HG03469 (cell line): ENCODE measurements at regions not wholly inside any gene's neighbourhood (a gene's known extent, or its start where the extent isn't known, plus 50 kb on each side); places are given as distances from the start of the nearest gene placed in this dataset.
"Not testable (repeated sequence)": the region's sequence is repeated elsewhere in the genome, so short reads cannot be mapped to it uniquely, and the experiment has no call there.

Source experiments
- ATAC-seq: cut with Tn5 transposase; IDR thresholded peaks from one replicate; pipeline ENCODE4 v1.9.1; 2021; ENCODE audit warnings: mild to moderate bottlenecking, moderate library complexity, moderate number of reproducible peaks; ENCODE audit not compliant: unreplicated experiment

- ATAC-seq, result no peak
Observed at GRCh38 chr18:71405169-71405809, 1116.4 kb downstream of the SOCS6 start.

DNA sequence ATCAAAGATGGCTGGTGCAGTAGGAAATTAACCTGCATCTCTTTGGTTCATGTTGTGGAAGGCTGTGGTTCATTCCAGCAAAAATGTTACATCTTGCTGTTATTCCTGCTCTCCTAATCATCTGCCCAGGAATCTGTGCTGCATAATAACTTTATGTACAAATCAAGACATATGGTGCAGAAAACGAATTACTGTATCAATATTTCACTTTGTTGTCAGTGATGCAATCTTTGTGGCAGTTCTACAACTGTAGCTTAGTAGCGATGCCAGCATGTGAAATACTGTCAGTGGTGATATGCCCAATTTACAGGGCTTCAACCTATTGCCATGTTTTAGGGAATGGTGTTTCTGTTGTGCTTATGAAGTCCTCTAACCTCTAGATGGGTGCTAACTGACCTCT is 1114.7 kb downstream of the SOCS6 start:
- no peak for ATAC-seq

DNA sequence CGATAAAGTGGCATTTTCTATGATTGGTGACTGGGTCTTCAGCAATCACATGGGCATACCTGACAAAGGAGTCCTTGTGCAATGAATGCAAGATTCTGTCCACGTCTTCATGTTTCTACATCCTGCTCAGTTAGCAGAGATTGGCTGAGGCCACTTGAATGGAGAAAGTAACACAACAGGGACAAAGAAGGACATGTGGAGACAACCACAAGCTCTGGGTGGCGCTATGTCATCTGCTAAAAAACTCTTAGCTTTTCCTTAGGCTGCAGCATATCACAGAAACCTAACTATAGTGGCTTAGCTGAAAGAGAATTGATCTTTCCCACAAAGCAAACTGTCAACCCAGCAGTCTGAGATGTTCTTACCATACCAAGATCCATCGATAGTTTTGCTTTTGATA is 1109.7 kb downstream of the SOCS6 start:
- no peak for ATAC-seq

DNA sequence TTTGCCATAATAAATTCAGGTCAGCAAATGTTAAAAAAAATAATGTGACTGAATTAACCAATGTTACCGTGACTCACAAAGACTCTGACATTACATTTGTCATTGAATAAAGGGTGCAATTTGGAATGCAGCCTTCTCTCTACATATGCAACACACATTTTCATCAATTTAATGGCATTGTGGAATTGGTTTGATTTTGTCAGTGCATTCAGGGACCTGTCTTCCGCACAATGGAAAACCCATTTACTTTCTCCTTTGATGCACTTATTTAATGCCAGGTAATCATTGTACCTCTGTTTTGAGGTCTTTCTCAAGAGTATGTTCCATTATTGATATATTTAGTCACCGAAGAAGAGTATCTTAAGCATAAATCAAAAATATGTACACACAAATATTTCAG is 1099.3 kb downstream of the SOCS6 start:
- ATAC-seq, result no peak

DNA sequence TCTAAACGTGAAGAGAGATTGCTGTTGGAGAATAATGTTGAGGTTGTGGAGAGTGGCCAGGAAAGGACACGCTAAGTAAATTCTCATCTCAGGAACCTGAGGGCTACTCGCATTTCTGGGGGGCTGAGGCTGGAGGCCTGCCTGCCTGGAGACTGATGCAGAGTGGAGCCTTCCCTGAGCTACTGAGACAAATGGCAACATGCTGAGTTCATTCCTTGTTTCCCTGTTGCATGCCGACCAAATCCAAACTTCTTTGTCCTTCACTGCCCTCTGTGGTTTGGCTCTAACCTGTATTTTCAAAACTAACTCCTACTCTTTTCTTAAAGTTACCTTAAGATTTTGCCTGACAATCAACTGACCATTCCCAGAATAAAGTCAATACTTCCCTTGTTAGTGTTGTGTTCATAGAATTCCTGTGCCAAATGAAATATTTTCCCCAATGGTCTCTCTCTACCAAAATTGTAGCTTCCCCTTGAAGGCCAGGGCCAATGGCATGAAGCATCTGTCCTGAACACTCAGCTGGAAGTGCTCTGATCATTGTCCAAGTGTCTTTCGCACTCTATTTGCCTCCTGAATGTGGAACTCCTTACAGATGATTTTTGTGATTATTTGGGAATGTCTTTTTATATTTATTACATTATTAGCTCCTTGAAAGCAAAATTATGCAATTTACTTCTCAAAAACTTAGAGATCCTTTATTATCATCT is 1085.6 kb downstream of the SOCS6 start:
- no peak for ATAC-seq

DNA sequence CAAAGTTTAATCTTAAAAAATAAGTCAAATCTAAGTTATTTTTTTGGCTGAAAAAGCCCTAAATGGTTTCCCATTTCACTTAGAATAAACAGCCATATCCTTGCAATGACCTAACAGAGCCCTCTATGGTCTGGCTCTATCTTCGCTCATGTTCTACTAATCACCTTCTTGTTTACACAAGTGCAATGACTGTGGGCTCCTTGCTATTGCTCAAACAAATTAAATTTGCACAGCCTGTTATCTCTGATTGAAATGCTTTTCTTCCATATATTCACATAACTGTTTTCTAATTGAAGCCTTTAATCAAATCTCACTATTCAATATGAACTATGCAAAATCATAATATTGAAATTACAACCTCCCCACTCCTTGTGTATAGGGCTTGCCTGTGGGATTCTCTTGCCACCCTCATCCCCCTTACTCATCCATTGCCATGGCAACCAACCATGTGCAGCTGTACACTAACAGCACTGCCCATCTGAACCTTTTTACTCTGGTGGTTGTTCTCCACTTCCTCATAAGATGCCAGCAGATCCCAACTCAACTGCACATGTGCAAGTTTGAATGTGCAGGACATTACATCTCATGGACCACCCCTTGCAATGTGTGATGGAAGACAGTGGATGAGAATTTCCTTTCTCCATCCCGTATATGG is 1083.2 kb downstream of the SOCS6 start:
- ATAC-seq, result no peak

DNA sequence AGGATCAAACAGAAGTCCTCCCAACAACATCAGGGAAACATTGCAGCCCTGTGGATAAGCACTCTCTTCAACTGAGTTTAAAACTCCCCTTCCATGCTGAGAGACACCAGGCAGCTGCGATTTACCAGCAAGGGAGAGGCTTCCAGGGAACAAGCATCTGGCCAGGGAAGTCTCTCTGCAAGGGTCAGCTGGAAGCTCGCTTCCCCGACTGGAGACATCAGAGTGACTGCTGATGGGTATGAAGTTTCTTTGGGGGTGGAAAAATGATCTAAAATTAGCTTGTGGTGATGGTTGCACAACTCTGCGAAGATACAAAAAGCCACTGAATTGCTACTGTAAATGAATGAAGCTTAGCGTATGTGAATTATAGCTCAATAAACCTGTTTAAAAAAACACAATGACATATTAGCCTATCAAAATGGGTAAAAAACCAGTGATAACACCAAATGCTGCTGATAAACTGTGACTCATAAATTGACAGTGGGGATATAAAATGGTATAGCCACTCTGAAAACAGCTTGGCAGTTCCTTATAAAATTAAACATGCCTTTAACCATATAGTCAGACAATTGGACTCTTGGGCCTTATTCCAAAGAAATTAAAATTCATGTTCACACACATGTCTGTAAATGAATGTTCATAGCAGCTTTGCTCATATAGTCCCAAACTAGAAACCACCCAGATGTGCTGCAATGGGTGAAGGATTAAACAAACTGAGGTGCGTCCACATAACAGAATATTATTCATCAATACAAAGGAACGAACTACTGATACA is 1082.0 kb downstream of the SOCS6 start:
- no peak for ATAC-seq

- ATAC-seq, result no peak
Observed at GRCh38 chr18:71370095-71370494, 1081.2 kb downstream of the SOCS6 start.

GRCh38 chr18:71362140-71362539 is 1073.3 kb downstream of the SOCS6 start:
- no peak for ATAC-seq

- ATAC-seq, result not testable (repeated sequence)
Observed at GRCh38 chr18:71355599-71355998, 1066.8 kb downstream of the SOCS6 start.

GRCh38 chr18:71352618-71353017 is 1063.8 kb downstream of the SOCS6 start:
- no peak for ATAC-seq

DNA sequence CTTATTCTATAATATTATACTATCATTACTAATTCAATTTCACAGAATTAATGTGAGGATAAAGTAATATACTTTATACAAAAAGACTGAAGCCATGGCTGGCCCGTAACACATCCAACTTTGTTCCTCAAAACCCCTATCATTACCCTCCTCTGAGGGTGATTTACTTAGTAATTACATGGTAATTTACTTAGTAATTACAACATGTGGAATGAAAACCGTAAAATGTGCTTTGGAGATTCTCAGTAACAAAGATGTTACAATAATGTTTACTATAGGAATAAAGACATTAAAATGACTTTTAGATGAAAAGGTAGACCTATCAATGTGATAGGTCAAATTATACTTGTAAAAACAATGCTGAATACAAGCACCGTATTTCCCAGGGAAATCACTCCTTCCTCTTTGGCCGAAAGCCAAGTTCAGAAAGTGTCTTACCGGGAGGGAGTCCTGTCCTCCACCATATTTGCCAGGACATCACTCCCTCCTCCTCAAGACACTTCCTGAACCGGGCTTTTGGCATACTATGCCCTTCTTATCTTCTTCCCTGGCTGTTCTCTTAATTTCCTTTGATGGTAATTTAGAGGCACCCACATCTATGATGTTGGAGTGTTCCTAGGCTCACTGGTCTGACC is 1047.8 kb downstream of the SOCS6 start:
- ATAC-seq, result no peak

GRCh38 chr18:71329563-71329962 is 1040.7 kb downstream of the SOCS6 start:
- no peak for ATAC-seq

GRCh38 chr18:71329114-71329513 is 1040.3 kb downstream of the SOCS6 start:
- no peak for ATAC-seq

DNA sequence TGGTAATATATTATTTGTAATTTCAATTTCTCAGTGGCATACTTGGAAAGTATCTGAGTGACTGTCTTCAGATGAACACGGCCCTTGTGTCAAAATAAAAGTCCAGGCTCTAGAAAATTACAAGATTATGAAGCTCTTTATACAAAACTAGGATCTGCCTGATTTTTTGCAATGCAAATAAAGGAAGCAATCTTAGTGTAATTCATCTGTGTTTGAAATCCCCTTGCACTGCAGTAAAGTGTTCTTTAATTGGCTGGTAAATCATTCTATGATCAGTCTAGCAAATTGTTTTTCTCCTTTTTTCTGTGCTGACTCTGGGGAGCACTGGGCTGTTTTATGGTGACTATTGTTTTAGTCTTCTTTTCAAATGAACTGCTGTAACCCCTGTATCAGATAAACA is 1039.0 kb downstream of the SOCS6 start:
- no peak for ATAC-seq

DNA sequence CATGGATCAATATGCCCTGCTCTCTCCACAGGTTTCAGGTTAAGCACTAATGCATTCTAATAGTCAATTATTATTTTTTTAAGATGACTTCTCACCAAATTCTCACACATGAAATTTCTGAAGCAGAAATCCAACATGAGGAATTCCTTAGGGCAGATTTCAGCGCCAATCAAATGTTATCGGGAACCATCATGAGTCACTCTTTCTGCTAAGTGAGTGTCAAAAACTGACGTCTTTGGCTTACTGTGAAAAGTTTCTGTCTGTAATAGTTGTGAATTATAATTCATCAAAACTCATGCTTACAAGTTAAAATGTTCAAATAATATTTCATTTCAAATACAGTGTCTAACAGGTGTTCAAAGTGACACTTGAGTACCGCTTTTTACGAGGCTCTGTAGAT is 1038.6 kb downstream of the SOCS6 start:
- ATAC-seq, result no peak

DNA sequence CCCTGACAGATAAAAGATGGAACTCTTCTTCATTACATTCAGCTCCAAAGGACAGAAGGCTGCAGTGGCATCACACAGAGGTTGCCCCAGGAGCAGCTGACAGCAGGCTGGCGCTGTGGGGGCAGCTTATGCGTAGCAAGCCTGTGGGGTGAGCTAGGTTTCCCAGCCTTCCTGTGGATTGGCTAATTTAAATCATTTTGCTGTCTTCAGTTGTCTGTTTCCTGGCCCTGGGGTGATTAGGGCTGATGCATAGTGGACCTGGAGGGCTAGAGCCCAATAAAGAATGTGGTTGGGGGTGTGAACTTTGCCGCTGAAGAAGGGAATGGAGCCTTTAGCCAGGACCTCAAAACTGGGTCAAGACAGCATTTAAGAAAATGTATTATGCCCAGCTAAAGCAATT is 1038.0 kb downstream of the SOCS6 start:
- ATAC-seq, result no peak

- ATAC-seq, result no peak
Observed at GRCh38 chr18:71324356-71324755, 1035.5 kb downstream of the SOCS6 start.

- no peak for ATAC-seq
Observed at GRCh38 chr18:71322201-71322600, 1033.4 kb downstream of the SOCS6 start.

DNA sequence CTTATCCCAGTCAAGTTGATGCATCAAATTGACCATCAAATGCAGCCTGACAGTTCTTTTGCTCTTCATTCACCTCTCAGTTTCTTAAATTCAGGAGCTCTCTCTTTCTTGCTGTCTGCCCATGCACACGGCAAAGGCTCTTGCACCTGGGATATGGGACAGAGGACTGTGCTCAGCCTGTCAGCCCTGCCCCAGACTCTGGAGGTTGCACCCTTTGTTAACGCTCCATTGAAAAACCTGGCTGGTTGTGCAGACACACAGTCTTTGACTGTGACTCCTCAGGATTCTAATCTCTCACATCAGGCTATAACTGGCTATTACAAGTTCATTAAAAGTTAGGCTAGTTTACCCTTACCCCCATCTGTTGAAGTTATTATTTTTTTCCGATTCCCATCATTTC is 1032.5 kb downstream of the SOCS6 start:
- no peak for ATAC-seq

- no peak for ATAC-seq
Observed at GRCh38 chr18:71304856-71305255, 1016.0 kb downstream of the SOCS6 start.
